NB4 (cell line): ENCODE measurements at regions not wholly inside any gene's neighbourhood (a gene's known extent, or its start where the extent isn't known, plus 50 kb on each side); places are given as distances from the start of the nearest gene placed in this dataset.
"Not testable (repeated sequence)": the region's sequence is repeated elsewhere in the genome, so short reads cannot be mapped to it uniquely, and the experiment has no call there.

Experiments used
- DNase-seq: peaks from one replicate; pipeline ENCODE4 v3.0.0; 2010; ENCODE audit warnings: low read depth
- H3K4me3 ChIP-seq: one replicate; pipeline ENCODE4 v1.5.1; 2011; ENCODE audit warnings: mild to moderate bottlenecking, low read depth, low read length, moderate library complexity
- CTCF ChIP-seq: IDR thresholded peaks from one replicate; pipeline ENCODE4 v1.5.1; 2012; ENCODE audit warnings: low read depth, low read length
- MYC ChIP-seq: IDR thresholded peaks from 2 replicates; pipeline ENCODE4 v1.6.1; 2011; ENCODE audit warnings: low read depth, low read length
- POLR2A ChIP-seq: IDR thresholded peaks from 2 replicates; pipeline ENCODE4 v1.6.1; 2011; ENCODE audit warnings: mild to moderate bottlenecking; ENCODE audit not compliant: insufficient read length; ENCODE audit errors: extremely low read depth
- TF ChIP-seq, protein P1 (sequence below): IDR thresholded peaks from 2 replicates; pipeline ENCODE4 v1.6.1; 2011; ENCODE audit warnings: low read depth, low read length

- H3K4me3 ChIP-seq: no peak overlapping the region
- TF ChIP-seq CTCF (no peak), POLR2A (no peak), MYC (no peak)
- TF ChIP-seq, protein P1, sequence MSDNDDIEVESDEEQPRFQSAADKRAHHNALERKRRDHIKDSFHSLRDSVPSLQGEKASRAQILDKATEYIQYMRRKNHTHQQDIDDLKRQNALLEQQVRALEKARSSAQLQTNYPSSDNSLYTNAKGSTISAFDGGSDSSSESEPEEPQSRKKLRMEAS: no peak
- no peak for DNase-seq
These were observed 1197.7 kb upstream of the LRRN3 start for GRCh38 chr7:109893231-109893630.

GRCh38 chr7:109895536-109895935 is 1195.4 kb upstream of the LRRN3 start:
- TF ChIP-seq MYC (no peak), POLR2A (no peak), CTCF (no peak)
- TF ChIP-seq, protein P1: no peak
- no peak overlapping the region for H3K4me3 ChIP-seq
- no peak for DNase-seq

- TF ChIP-seq, protein P1: no peak
- no peak for TF ChIP-seq MYC
- no peak for TF ChIP-seq POLR2A
- no peak for TF ChIP-seq CTCF
- DNase-seq: no peak
- H3K4me3 ChIP-seq: no peak overlapping the region
These were observed 1189.0 kb upstream of the LRRN3 start for GRCh38 chr7:109901926-109902325.

- not testable (repeated sequence) for H3K4me3 ChIP-seq, DNase-seq
These were observed 1185.4 kb upstream of the LRRN3 start for GRCh38 chr7:109905368-109906065.

DNA sequence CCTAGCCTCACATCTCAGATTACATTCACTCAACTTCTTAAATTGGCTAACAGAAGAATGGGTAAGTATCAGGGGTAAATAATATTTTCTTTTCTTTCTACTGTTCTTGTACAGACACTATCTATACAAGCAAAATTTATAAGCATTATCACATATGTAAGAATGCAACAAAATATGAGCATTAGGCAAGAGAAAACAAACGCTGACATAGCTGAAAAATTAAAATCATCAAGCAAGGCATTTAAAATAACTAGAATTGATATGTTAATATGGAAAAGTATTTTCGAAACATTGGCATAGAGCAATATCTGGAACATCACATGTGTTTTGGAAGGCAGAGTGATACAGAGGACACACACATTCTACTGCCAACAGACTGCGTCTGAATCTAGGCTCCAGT is 1175.3 kb upstream of the LRRN3 start:
- DNase-seq: no peak
- no peak for TF ChIP-seq POLR2A
- TF ChIP-seq, protein P1: no peak
- no peak for TF ChIP-seq CTCF
- TF ChIP-seq MYC: no peak
- H3K4me3 ChIP-seq: no peak overlapping the region

DNA sequence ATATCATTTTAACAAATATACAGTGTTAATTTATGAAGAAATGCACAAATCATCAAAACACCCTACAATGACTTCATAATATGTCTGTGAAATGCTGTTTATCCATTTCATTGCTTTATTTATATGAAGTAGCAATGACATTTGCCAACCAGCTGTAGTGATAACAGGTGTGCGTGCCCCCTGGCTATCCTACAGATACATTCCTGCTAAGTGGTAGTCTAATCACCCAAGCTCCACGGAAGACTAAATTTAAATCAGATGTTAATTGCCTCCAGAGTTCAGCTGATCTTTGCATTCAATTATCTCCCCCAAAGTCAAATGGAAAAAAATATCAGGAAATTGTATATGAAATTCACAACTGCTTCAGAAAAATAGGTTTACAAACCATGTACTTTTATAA is 1164.2 kb upstream of the LRRN3 start:
- no peak overlapping the region for H3K4me3 ChIP-seq
- TF ChIP-seq, protein P1: no peak
- TF ChIP-seq POLR2A (no peak), CTCF (no peak), MYC (no peak)
- DNase-seq: no peak
